HEK293T (cell line): ENCODE measurements at regions not wholly inside any gene's neighbourhood (a gene's known extent, or its start where the extent isn't known, plus 50 kb on each side); places are given as distances from the start of the nearest gene placed in this dataset.

Experiments
- CTCF ChIA-PET: fragments of 350-600 bp; formaldehyde crosslinking; extraction: SDS; loops from one replicate; lab custom pipeline; 2021; ENCODE audit warnings: antibody characterized with exemption, inconsistent platforms; lab: Yijun Ruan, JAX
- POLR2A ChIA-PET: fragments of 350-600 bp; formaldehyde crosslinking; extraction: SDS; loops from one replicate; lab custom pipeline; 2020; ENCODE audit warnings: antibody characterized with exemption, inconsistent platforms; lab: Yijun Ruan, JAX
- DNase-seq: peaks from one replicate; pipeline ENCODE4 v3.0.0; 2012; ENCODE audit warnings: mixed read lengths; ENCODE audit errors: extremely low spot score
- ARNT ChIP-seq: fragments of 450-650 bp; IDR thresholded peaks from 2 replicates; pipeline ENCODE4 v1.6.1; 2017; ENCODE audit warnings: mild to moderate bottlenecking
- BHLHE40 ChIP-seq: fragments of 450-650 bp; IDR thresholded peaks from 2 replicates; pipeline ENCODE4 v1.6.1; 2016; ENCODE audit warnings: mild to moderate bottlenecking, moderate library complexity, borderline replicate concordance
- CTBP1 ChIP-seq: fragments of 450-650 bp; IDR thresholded peaks from 2 replicates; pipeline ENCODE4 v1.6.1; 2016; ENCODE audit warnings: borderline replicate concordance
- ELF4 ChIP-seq: fragments of 450-650 bp; IDR thresholded peaks from 2 replicates; pipeline ENCODE4 v1.6.1; 2017; ENCODE audit warnings: antibody characterized with exemption
- FOXA1 ChIP-seq: fragments of 450-650 bp; IDR thresholded peaks from 2 replicates; pipeline ENCODE4 v1.6.1; 2016; ENCODE audit warnings: mild to moderate bottlenecking
- FOXK2 ChIP-seq: fragments of 450-650 bp; IDR thresholded peaks from 2 replicates; pipeline ENCODE4 v1.6.1; 2016; ENCODE audit warnings: mild to moderate bottlenecking
- FOXM1 ChIP-seq: fragments of 450-650 bp; IDR thresholded peaks from 2 replicates; pipeline ENCODE4 v1.6.1; 2017; ENCODE audit warnings: mild to moderate bottlenecking, borderline replicate concordance
- HDGF ChIP-seq: fragments of 450-650 bp; IDR thresholded peaks from 2 replicates; pipeline ENCODE4 v1.6.1; 2017; ENCODE audit warnings: antibody characterized with exemption, borderline replicate concordance
- L3MBTL2 ChIP-seq: fragments of 450-650 bp; conservative IDR thresholded peaks from 2 replicates; pipeline ENCODE4 v1.6.1; 2016; ENCODE audit warnings: mild to moderate bottlenecking
- LEF1 ChIP-seq: fragments of 450-650 bp; IDR thresholded peaks from 2 replicates; pipeline ENCODE4 v1.6.1; 2017; ENCODE audit warnings: mild to moderate bottlenecking, borderline replicate concordance
- NFRKB ChIP-seq: fragments of 450-650 bp; IDR thresholded peaks from 2 replicates; pipeline ENCODE4 v1.6.1; 2016; ENCODE audit warnings: mild to moderate bottlenecking, moderate library complexity
- SP1 ChIP-seq: fragments of 450-650 bp; IDR thresholded peaks from 2 replicates; pipeline ENCODE4 v1.6.1; 2017
- SUZ12 ChIP-seq: fragments of 450-650 bp; IDR thresholded peaks from 2 replicates; pipeline ENCODE4 v1.6.1; 2016; ENCODE audit warnings: mild to moderate bottlenecking
- TARDBP ChIP-seq: fragments of 450-650 bp; IDR thresholded peaks from 2 replicates; pipeline ENCODE4 v1.6.1; 2016
- ZNF384 ChIP-seq: fragments of 450-650 bp; IDR thresholded peaks from 2 replicates; pipeline ENCODE4 v1.6.1; 2016
- TF ChIP-seq, protein P1 (sequence below): fragments of 450-650 bp; IDR thresholded peaks from 2 replicates; pipeline ENCODE4 v1.6.1; 2016

DNA sequence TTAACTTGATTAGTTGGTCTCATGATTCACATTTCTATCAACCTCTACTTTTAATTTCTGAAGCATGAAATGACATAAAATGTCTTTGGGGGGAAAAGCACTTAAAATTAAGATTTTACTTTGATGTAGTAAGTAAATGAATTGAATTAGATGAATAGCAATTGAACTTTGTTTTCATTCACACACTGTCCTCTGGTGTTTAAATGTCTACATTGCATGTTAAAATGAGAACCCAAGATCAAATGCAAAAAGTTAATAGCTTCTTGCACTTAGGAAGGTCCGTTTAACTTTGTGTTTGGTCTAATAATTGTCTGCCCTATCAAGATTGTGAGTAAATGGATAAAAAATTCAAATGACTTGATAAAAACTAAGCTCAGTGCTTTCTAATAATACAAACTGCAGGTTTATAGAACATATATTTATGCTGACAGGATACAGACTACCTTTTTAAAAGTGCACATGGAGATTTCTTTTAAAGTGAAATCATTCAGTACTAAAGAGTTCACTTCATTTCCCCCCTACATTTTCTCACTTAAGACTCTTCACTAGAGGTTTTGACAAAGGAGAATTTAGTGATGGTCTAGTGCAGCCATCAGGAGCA is 156.2 kb upstream of the NABP1 start:
- POLR2A ChIA-PET, result no interaction called here
- CTCF ChIA-PET, result interaction anchor here (0.6 to 2.8 kb wide), 9 partner anchors 9 to 470 kb away, joined by 3 to 9 read pairs (median 4); no protein-coding TSS in a partner anchor
- no peak for TF ChIP-seq HDGF
- TF ChIP-seq FOXA1, result no peak
- TF ChIP-seq FOXK2, result no peak
- TF ChIP-seq SUZ12, result no peak
- no peak for TF ChIP-seq FOXM1
- TF ChIP-seq L3MBTL2, result no peak
- TF ChIP-seq NFRKB, result no peak
- no peak for TF ChIP-seq BHLHE40
- TF ChIP-seq CTBP1, result no peak
- TF ChIP-seq, protein P1, sequence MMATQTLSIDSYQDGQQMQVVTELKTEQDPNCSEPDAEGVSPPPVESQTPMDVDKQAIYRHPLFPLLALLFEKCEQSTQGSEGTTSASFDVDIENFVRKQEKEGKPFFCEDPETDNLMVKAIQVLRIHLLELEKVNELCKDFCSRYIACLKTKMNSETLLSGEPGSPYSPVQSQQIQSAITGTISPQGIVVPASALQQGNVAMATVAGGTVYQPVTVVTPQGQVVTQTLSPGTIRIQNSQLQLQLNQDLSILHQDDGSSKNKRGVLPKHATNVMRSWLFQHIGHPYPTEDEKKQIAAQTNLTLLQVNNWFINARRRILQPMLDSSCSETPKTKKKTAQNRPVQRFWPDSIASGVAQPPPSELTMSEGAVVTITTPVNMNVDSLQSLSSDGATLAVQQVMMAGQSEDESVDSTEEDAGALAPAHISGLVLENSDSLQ, result no peak
- TF ChIP-seq LEF1, result no peak
- no peak for TF ChIP-seq ARNT
- no peak for TF ChIP-seq SP1
- no peak for TF ChIP-seq TARDBP
- no peak for TF ChIP-seq ZNF384
- TF ChIP-seq ELF4, result no peak
- peak; percentile 31 for DNase-seq

DNA sequence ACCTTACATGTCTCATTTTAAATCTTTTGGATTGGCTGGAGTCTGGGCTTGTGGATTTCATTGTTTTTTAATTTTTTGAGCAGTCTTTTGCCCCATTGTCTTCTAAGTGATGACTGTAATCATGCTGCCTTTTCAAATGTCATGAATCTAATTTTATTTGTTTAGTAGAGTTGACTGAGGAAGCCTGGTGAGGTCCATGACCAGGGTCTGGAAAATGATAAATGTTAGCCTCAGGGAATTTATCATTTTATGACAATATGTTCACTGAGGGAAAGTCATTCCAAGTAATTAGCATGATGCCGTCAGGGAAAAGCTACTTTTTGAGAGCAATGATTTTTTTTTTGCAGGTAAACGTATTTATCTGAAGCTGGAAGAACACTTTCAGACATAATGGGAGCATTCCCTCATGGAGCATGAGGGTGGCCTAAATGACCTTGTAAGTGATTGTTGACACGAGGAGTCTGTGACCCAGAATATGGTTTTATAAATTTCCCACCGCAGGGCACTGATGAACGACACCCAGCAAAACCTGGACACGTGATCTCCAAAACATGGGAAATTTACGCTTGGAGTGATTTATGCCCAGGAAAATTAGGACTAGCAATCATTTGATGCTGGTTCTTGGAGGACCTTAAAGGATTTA is 155.3 kb upstream of the NABP1 start:
- no peak for DNase-seq
- POLR2A ChIA-PET, result no interaction called here
- CTCF ChIA-PET, result interaction anchor here (1.0 to 2.8 kb wide), 5 partner anchors 16 to 471 kb away, joined by 3 to 9 read pairs (median 5); no protein-coding TSS in a partner anchor
- TF ChIP-seq FOXA1 (no peak), FOXK2 (no peak), TARDBP (no peak), FOXM1 (no peak), L3MBTL2 (no peak), ELF4 (no peak), ZNF384 (no peak), SP1 (no peak), BHLHE40 (no peak), ARNT (no peak), NFRKB (no peak), CTBP1 (no peak), HDGF (no peak), LEF1 (no peak), SUZ12 (no peak)
- TF ChIP-seq, protein P1, result no peak; the same call in 1 of the 2 replicates

DNA sequence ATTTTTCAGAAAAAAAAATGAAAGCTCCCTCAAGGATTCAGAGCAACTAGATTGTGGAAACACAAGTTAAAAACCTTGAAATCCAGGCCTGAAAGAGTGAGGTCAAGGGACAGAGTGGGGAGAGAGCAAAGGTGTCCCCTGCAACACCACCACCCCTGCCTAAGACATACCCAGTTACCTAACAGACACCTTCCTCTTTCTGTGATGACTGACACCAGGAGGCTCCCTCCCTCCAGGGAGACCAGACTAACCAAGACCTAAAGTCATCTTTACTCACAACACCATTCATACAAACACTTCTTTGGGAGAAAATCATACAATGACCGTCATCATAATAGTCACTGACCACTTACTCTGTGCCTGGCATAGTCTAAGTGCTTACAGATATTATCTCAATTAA is 151.8 kb upstream of the NABP1 start:
- CTCF ChIA-PET, result no interaction called here
- TF ChIP-seq ZNF384, result no peak
- TF ChIP-seq CTBP1, result no peak
- TF ChIP-seq FOXA1, result no peak
- no peak for TF ChIP-seq ELF4
- TF ChIP-seq NFRKB, result no peak
- no peak for TF ChIP-seq FOXK2
- POLR2A ChIA-PET, result no interaction called here
- DNase-seq, result no peak

DNA sequence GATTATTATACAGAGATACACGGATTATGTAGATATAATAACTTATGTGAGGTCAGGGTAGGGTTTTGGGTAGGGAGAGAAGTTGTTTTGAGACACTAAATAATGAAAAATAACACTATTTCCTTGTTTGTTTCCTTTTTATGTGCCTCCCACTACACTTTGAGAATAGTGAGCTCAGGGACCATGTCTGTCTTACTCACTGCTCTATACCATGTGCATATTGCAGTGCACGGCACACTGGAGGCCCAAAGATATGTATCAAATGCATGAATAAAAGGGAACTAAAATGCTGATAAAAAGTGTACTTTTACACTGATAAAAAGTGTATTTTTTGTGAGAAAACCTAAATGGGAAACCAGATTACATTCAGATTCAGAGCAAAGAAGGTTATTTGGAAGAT is 151.4 kb upstream of the NABP1 start:
- ChIA-PET CTCF (no interaction called here), POLR2A (no interaction called here)
- TF ChIP-seq TARDBP, result no peak
- no peak for TF ChIP-seq FOXK2
- no peak for TF ChIP-seq BHLHE40
- no peak for TF ChIP-seq NFRKB
- no peak for TF ChIP-seq SUZ12
- no peak for TF ChIP-seq L3MBTL2
- no peak for TF ChIP-seq FOXM1
- no peak for TF ChIP-seq ELF4
- TF ChIP-seq SP1, result no peak
- TF ChIP-seq HDGF, result no peak

DNA sequence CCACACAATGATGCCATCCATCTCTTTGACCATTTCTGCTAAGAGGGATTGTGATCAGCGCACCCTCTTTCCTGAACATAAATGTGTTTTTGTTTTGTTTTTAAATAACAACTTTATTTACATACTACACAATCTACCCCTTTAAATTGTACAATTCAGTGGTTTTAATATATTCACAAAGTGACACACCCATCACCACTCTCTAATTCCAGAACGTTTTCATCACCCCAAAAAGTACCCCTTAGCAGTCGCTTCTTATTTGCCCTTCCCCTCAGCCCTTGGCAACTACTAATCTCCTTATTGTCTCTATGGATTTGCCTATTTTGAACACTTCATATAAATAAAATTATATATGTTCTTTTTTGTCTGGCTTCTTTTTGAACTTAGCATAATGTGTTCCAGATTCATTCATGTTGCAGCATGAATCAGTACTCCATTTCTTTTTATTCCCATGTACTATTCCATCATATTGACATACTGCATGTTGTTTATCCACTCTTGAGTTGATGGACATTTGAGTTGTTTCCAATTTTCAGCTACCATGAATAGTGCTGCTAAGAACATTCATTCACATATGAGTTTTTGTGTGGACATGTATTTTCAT is 150.9 kb upstream of the NABP1 start:
- ChIA-PET CTCF (no interaction called here), POLR2A (no interaction called here)
- TF ChIP-seq TARDBP (no peak), L3MBTL2 (no peak), CTBP1 (no peak), SUZ12 (no peak), FOXK2 (no peak), NFRKB (no peak), FOXM1 (no peak), FOXA1 (no peak), HDGF (no peak), SP1 (no peak)
- TF ChIP-seq, protein P1, result no peak
- DNase-seq, result no peak

More for the DNA sequence above, 151.4 kb upstream of the NABP1 start:
- no peak for DNase-seq

DNA sequence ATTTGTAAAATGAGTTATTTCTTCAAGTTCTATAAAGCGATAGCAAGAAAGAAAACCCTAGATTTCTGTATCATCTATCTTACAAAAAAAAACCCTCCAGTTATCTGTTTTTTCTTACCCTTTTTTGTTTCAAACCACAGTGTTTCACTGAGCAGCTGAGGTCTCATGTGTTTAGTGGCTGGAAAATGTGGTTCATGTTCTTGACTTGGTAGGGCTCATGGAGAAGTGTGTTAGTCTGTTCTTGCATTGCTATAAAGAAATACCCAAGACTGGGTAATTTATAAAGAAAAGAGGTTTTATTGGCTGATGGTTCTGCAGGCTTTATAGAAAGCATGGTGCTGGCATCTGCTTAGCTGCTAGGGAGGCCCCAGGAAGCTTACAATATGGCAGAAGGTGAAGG is 147.3 kb upstream of the NABP1 start:
- ChIA-PET CTCF (no interaction called here), POLR2A (no interaction called here)
- TF ChIP-seq SUZ12 (no peak), FOXK2 (no peak), ELF4 (no peak), LEF1 (no peak), BHLHE40 (no peak), TARDBP (no peak), NFRKB (no peak), SP1 (no peak)

More for the DNA sequence above, 147.3 kb upstream of the NABP1 start:
- DNase-seq, result no peak
